GM11168 (cell line): ENCODE measurements at regions not wholly inside any gene's neighbourhood (a gene's known extent, or its start where the extent isn't known, plus 50 kb on each side); places are given as distances from the start of the nearest gene placed in this dataset.

Experiments
- in situ Hi-C: fragments of 300-500 bp; cut with MboI; formaldehyde crosslinking; loops from one replicate; pipeline ENCODE4 v1.12.0; 2022; ENCODE audit warnings: low sequenced_read_pairs; ENCODE audit not compliant: unreplicated experiment

GRCh38 chr5:115414406-115415142 lies 118.1 kb upstream of the CCDC112 start:
- in situ Hi-C loops, result no loop called here

GRCh38 chr5:115413651-115414050 lies 117.2 kb upstream of the CCDC112 start:
- in situ Hi-C loops, result no loop called here

- in situ Hi-C loops, result no loop called here
These were observed 112.6 kb upstream of the CCDC112 start for GRCh38 chr5:115409094-115409493.

- in situ Hi-C loops, result no loop called here
These were observed 106.5 kb upstream of the CCDC112 start for GRCh38 chr5:115402822-115403577.

GRCh38 chr5:115402092-115402491 lies 105.6 kb upstream of the CCDC112 start:
- in situ Hi-C loops, result no loop called here

- in situ Hi-C loops, result no loop called here
These were observed 102.3 kb upstream of the CCDC112 start for GRCh38 chr5:115398719-115399118.

GRCh38 chr5:115396688-115397087 lies 100.2 kb upstream of the CCDC112 start:
- in situ Hi-C loops, result no loop called here

- in situ Hi-C loops, result no loop called here
These were observed 99.6 kb upstream of the CCDC112 start for GRCh38 chr5:115396081-115396480.

GRCh38 chr5:115394531-115394930 lies 98.1 kb upstream of the CCDC112 start:
- in situ Hi-C loops, result no loop called here

GRCh38 chr5:115393239-115393638 lies 96.8 kb upstream of the CCDC112 start:
- in situ Hi-C loops, result no loop called here

GRCh38 chr5:115392611-115393010 lies 96.2 kb upstream of the CCDC112 start:
- in situ Hi-C loops, result no loop called here

GRCh38 chr5:115391780-115392179 lies 95.3 kb upstream of the CCDC112 start:
- in situ Hi-C loops, result no loop called here

GRCh38 chr5:115389799-115390382 lies 93.4 kb upstream of the CCDC112 start:
- in situ Hi-C loops, result no loop called here

- in situ Hi-C loops, result no loop called here
These were observed 92.8 kb upstream of the CCDC112 start for GRCh38 chr5:115389034-115389798.

- in situ Hi-C loops, result no loop called here
These were observed 91.8 kb upstream of the CCDC112 start for GRCh38 chr5:115388240-115388639.

GRCh38 chr5:115387816-115388215 lies 91.4 kb upstream of the CCDC112 start:
- in situ Hi-C loops, result no loop called here

GRCh38 chr5:115386657-115387056 lies 90.2 kb upstream of the CCDC112 start:
- in situ Hi-C loops, result no loop called here

- in situ Hi-C loops, result no loop called here
These were observed 88.3 kb upstream of the CCDC112 start for GRCh38 chr5:115384587-115385375.

GRCh38 chr5:115382989-115383388 lies 86.5 kb upstream of the CCDC112 start:
- in situ Hi-C loops, result no loop called here
